Epithelial cell of proximal tubule (primary cell): ENCODE measurements at regions not wholly inside any gene's neighbourhood (a gene's known extent, or its start where the extent isn't known, plus 50 kb on each side); places are given as distances from the start of the nearest gene placed in this dataset.

Experiments used
- DNase-seq: peaks from one replicate; pipeline ENCODE4 v3.0.0-alpha.2; 2011; ENCODE audit warnings: low read depth
- H3K4me3 ChIP-seq: 2 replicates; pipeline ENCODE4 v1.5.1; 2011; ENCODE audit warnings: low read depth, mild to moderate bottlenecking, low read length
- CTCF ChIP-seq: conservative IDR thresholded peaks from 2 replicates; pipeline ENCODE4 v1.5.1; 2012; ENCODE audit warnings: low read depth, mild to moderate bottlenecking, low read length

GRCh38 chr5:77925503-77925902 lies 149.4 kb upstream of the TBCA start:
- TF ChIP-seq CTCF, result no peak
- DNase-seq, result no peak
- no peak overlapping the region for H3K4me3 ChIP-seq

- DNase-seq, result no peak
- no peak for TF ChIP-seq CTCF
- H3K4me3 ChIP-seq, result no peak overlapping the region
Observed at GRCh38 chr5:77924081-77924480, 147.9 kb upstream of the TBCA start.

- no peak overlapping the region for H3K4me3 ChIP-seq
- no peak for TF ChIP-seq CTCF
- DNase-seq, result no peak
Observed at GRCh38 chr5:77923666-77924065, 147.5 kb upstream of the TBCA start.

- H3K4me3 ChIP-seq, result no peak overlapping the region
- TF ChIP-seq CTCF, result no peak
- no peak for DNase-seq
Observed at GRCh38 chr5:77921094-77921768, 145.1 kb upstream of the TBCA start.

- no peak for TF ChIP-seq CTCF
- no peak for DNase-seq
Observed at GRCh38 chr5:77920359-77921058, 144.4 kb upstream of the TBCA start.

GRCh38 chr5:77915346-77915745 lies 139.2 kb upstream of the TBCA start:
- no peak for TF ChIP-seq CTCF
- no peak for DNase-seq
- H3K4me3 ChIP-seq, result no peak overlapping the region

More at GRCh38 chr5:77920359-77921058, 144.4 kb upstream of the TBCA start:
- no peak overlapping the region for H3K4me3 ChIP-seq

- no peak for DNase-seq
- no peak for TF ChIP-seq CTCF
- no peak overlapping the region for H3K4me3 ChIP-seq
Observed at GRCh38 chr5:77912721-77913120, 136.6 kb upstream of the TBCA start.
